ENCODE measurements at regions not wholly inside any gene's neighbourhood (a gene's known extent, or its start where the extent isn't known, plus 50 kb on each side); places are given as distances from the start of the nearest gene placed in this dataset.
"Not testable (repeated sequence)": the region's sequence is repeated elsewhere in the genome, so short reads cannot be mapped to it uniquely, and the experiment has no call there.

DNA sequence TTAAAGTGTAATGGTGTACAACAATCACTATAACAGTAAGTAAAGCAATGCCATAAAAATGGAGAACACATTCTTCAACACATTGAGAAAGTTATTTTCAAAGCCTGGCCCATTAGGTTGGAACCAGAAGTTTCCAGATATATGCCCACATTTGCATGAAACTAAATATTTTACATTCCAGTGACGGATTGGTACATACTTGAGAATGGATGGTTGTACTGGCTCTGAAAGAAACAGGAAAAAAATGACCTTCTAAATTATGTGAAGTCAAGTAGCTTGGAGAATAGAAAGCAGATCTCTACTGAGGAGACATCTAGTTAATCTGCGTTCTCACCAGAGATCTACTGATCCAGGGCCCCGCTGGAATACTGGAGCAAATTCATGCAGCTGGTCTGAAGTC is 1037.0 kb downstream of the NR2F1-AS1 start (continued):
- TF ChIP-seq PRDM15 (CRISPR knock-in tag; IDR thresholded peaks at IDR 0.05) (no peak), ZBTB43 (CRISPR knock-in tag; IDR thresholded peaks at IDR 0.05) (no peak), ZNF232 (CRISPR knock-in tag; IDR thresholded peaks at IDR 0.05) (no peak), KAT7 (CRISPR knock-in tag; IDR thresholded peaks at IDR 0.05; ENCODE audit: borderline replicate concordance) (no peak), PRRX2 (CRISPR knock-in tag; IDR thresholded peaks at IDR 0.05) (no peak), RORB (CRISPR knock-in tag; IDR thresholded peaks at IDR 0.05) (no peak)
- TF ChIP-seq, protein P1, sequence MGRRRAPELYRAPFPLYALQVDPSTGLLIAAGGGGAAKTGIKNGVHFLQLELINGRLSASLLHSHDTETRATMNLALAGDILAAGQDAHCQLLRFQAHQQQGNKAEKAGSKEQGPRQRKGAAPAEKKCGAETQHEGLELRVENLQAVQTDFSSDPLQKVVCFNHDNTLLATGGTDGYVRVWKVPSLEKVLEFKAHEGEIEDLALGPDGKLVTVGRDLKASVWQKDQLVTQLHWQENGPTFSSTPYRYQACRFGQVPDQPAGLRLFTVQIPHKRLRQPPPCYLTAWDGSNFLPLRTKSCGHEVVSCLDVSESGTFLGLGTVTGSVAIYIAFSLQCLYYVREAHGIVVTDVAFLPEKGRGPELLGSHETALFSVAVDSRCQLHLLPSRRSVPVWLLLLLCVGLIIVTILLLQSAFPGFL (CRISPR knock-in tag; IDR thresholded peaks at IDR 0.05; ENCODE audit: borderline replicate concordance), result no peak

DNA sequence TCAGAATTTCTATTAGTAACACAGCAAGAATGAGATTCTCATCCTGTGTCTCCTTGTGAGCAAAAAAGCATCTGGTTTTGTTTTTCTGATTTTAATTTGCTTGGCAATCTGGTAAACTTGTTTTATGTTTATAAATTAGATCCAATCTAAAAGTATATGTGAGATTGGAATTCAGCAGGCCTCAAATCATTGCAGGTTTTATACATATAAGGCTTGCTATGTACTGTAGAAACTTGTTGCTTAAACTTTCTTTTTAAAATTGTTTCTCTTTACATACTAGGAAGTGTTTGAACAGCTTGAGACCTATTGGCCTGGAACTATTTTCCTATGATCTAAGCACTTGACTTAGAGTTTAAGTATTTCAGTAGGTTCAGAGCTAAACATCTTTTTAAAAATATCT is 1037.8 kb downstream of the NR2F1-AS1 start:
- Mint-ChIP-seq H3K4me1 (no peaks in the 10 kb centered on the region), H3K27me3 (ENCODE audit: low read depth) (no peaks in the 10 kb centered on the region), H3K4me3 (no peak overlapping the region), H3K36me3 (no peaks in the 10 kb centered on the region), H3K27ac (no peak overlapping the region), H3K9me3 (peaks cover 9% of the 10 kb centered on the region)
- ChIA-PET CTCF (interaction anchor here (1.2 kb wide), 1 partner anchor 25 kb away, joined by 3 read pairs; no protein-coding TSS in a partner anchor), POLR2A (no interaction called here)
- TF ChIP-seq NFE2L1 (CRISPR knock-in tag; IDR thresholded peaks at IDR 0.05), result no peak
- no peak for TF ChIP-seq E2F5 (CRISPR knock-in tag; IDR thresholded peaks at IDR 0.05)
- TF ChIP-seq KAT7 (CRISPR knock-in tag; IDR thresholded peaks at IDR 0.05; ENCODE audit: borderline replicate concordance), result no peak
- TF ChIP-seq ZNF532 (CRISPR knock-in tag; IDR thresholded peaks at IDR 0.05; ENCODE audit: borderline replicate concordance), result no peak
- TF ChIP-seq ZNF138 (CRISPR knock-in tag; conservative IDR thresholded peaks at IDR 0.05), result no peak
- TF ChIP-seq, protein P2, sequence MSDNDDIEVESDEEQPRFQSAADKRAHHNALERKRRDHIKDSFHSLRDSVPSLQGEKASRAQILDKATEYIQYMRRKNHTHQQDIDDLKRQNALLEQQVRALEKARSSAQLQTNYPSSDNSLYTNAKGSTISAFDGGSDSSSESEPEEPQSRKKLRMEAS (CRISPR knock-in tag; IDR thresholded peaks at IDR 0.05), result no peak
- TF ChIP-seq, protein P3, sequence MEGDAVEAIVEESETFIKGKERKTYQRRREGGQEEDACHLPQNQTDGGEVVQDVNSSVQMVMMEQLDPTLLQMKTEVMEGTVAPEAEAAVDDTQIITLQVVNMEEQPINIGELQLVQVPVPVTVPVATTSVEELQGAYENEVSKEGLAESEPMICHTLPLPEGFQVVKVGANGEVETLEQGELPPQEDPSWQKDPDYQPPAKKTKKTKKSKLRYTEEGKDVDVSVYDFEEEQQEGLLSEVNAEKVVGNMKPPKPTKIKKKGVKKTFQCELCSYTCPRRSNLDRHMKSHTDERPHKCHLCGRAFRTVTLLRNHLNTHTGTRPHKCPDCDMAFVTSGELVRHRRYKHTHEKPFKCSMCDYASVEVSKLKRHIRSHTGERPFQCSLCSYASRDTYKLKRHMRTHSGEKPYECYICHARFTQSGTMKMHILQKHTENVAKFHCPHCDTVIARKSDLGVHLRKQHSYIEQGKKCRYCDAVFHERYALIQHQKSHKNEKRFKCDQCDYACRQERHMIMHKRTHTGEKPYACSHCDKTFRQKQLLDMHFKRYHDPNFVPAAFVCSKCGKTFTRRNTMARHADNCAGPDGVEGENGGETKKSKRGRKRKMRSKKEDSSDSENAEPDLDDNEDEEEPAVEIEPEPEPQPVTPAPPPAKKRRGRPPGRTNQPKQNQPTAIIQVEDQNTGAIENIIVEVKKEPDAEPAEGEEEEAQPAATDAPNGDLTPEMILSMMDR (IDR thresholded peaks at IDR 0.05), result no peak
- ATAC-seq, result no peak
- no peak for DNase-seq (ENCODE audit: low spot score)

DNA sequence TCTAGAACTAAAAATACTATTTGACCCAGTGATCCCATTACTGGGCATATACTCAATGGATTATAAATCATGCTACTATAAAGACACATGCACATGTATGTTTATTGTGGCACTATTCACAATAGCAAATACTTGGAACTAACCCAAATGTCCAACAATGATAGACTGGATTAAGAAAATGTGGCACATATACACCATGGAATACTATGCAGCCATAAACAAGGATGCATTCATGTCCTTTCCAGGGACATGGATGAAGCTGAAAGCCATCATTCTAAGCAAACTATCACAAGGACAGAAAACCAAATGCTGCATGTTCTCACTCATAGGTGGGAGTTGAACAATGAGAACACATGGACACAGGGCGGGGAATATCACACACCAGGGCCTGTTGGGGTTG is 1039.0 kb downstream of the NR2F1-AS1 start:
- H3K27ac Mint-ChIP-seq; H3K36me3 Mint-ChIP-seq; DNase-seq (ENCODE audit: low spot score); H3K27me3 Mint-ChIP-seq (ENCODE audit: low read depth); H3K4me1 Mint-ChIP-seq; H3K4me3 Mint-ChIP-seq; POLR2A ChIA-PET; ATAC-seq; H3K9me3 Mint-ChIP-seq; CTCF ChIA-PET: not testable (repeated sequence)
